ENCODE measurements at regions not wholly inside any gene's neighbourhood (a gene's known extent, or its start where the extent isn't known, plus 50 kb on each side); places are given as distances from the start of the nearest gene placed in this dataset.

DNA sequence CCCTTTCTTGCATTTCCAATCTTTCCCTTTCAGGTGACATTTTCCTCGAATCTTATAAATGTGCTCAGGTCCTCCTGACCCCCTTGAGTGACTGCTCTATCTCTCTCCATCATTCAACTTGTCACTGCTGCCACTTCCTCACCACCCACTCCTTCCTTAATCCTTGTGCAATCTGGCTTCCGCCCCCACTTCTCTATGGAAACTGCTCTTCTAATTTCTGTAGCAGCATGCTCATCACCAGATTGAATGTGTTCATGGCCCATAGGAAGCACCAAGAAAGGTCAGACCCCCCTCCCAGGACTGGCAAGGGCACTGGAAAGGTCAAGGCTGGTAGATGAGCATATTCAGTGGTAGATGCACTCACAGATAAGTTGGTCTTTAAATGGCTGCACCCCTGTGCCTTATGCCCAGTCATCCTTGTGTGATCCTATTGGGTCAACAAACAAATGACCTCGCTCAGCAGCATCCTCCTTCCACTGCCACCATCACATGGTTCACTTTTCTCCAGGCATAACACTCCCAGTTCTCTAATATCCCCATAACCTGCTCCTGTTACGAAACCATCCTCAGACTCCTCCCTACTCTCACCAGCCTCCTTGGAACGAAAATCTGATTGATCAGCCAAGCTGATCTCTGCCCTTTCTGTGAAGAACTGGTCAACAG, 288.5 kb upstream of the POU3F1 start:
- WGBS, 4 donors = 53 to 66% (median 56%) methylated on average over 5 of the region's 5 CpGs
- no peak overlapping the region for H3K4me3 ChIP-seq
- no peaks in the 10 kb centered on the region for H3K4me1 ChIP-seq (replicated peaks in 1 of 2)
- H3K27me3 ChIP-seq = no peaks in the 10 kb centered on the region
- H3K9me3 ChIP-seq (replicated peaks in 1 of 3) = no peaks in the 10 kb centered on the region
- no peak for DNase-seq
- no peak overlapping the region for H3K27ac ChIP-seq
- no peaks in the 10 kb centered on the region for H3K36me3 ChIP-seq (replicated peaks in 1 of 2)
- intact Hi-C loops (cut with DNase I) = no loop called here
- TF ChIP-seq, protein P1, sequence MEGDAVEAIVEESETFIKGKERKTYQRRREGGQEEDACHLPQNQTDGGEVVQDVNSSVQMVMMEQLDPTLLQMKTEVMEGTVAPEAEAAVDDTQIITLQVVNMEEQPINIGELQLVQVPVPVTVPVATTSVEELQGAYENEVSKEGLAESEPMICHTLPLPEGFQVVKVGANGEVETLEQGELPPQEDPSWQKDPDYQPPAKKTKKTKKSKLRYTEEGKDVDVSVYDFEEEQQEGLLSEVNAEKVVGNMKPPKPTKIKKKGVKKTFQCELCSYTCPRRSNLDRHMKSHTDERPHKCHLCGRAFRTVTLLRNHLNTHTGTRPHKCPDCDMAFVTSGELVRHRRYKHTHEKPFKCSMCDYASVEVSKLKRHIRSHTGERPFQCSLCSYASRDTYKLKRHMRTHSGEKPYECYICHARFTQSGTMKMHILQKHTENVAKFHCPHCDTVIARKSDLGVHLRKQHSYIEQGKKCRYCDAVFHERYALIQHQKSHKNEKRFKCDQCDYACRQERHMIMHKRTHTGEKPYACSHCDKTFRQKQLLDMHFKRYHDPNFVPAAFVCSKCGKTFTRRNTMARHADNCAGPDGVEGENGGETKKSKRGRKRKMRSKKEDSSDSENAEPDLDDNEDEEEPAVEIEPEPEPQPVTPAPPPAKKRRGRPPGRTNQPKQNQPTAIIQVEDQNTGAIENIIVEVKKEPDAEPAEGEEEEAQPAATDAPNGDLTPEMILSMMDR (IDR thresholded peaks at IDR 0.05) = no peak
- no peak for TF ChIP-seq POLR2A (IDR thresholded peaks at IDR 0.05)

DNA sequence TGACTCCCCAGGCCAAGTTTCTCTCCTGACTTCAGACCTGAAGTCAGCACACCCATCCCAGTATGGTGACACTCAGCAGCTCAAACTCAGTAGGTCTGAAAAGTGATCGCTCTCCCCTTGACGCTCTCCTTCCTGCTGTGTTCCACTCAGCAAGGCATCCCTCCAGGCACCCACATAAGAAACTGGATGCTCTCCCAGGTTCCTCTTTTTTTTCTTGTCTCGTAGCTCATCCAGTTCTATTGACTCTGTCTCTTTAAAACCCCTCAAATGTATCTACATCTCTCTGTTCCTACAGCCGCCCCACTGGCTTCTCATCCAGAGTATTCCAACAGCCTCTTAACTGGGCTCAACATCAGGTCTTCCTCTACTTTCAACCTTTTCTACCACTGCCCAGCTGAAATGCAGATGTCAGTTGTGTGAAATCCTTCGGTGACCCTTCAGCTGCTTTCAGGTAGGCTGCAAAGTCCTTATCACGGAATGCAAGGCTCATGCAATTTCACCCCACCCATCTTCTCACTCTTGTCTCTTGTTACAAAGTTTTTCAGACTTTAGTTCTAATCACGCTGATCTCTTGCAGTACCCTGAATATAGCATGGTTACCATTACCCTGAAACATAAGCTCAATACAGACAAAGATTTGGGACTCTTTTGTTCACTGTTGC, 286.2 kb upstream of the POU3F1 start:
- H3K9me3 ChIP-seq (replicated peaks in 1 of 3) = no peaks in the 10 kb centered on the region
- intact Hi-C loops (cut with DNase I) = no loop called here
- no peaks in the 10 kb centered on the region for H3K27me3 ChIP-seq
- TF ChIP-seq, protein P1 (IDR thresholded peaks at IDR 0.05) = no peak
- H3K4me3 ChIP-seq = no peak overlapping the region
- DNase-seq = no peak
- no peaks in the 10 kb centered on the region for H3K4me1 ChIP-seq (replicated peaks in 1 of 2)
- WGBS, 4 donors = 70 to 87% (median 77%) methylated on average over 7 of the region's 7 CpGs
- no peak overlapping the region for H3K27ac ChIP-seq
- no peaks in the 10 kb centered on the region for H3K36me3 ChIP-seq (replicated peaks in 1 of 2)

DNA sequence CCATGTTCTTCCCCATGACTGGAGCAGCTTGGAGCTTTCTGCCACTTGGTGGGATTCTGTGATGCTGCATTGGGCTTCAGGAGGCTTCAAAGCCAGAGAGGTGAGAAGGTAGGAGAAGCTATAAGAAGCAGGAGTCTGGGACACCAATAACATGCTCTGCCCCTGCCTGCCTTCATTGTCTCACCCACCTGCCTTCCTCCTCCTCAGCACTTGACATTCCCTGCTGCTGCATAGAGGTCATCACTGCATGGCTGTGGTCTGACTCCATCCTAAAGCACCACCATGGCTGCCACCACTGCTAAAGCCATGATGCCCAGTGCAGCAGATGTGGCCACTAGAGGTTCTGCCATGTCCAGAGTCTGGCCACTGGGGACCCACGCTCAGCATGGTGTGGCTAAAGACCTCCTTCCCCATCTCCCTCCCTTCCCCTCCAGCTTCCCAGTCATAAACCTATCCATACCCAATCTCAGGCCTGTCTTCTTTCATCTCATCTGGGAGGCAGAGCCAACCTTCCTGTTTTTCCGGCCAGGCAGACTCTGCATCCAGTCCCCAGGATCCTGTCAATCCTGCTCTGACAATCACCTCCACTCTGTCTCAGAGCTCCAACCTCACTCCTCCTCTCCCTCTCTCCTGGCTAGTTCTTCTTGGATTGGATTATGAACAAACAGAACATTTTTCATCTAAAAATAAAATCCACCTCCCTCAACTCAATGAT, 285.1 kb upstream of the POU3F1 start:
- WGBS, 4 donors = 54 to 88% (median 68%) methylated on average over 2 of the region's 2 CpGs
- TF ChIP-seq POLR2A (IDR thresholded peaks at IDR 0.05) = no peak
- TF ChIP-seq, protein P1 (IDR thresholded peaks at IDR 0.05) = no peak
- Histone ChIP-seq H3K4me1 (replicated peaks in 1 of 2) (no peaks in the 10 kb centered on the region), H3K36me3 (replicated peaks in 1 of 2) (no peaks in the 10 kb centered on the region), H3K4me3 (no peak overlapping the region), H3K9me3 (replicated peaks in 1 of 3) (no peaks in the 10 kb centered on the region), H3K27ac (no peak overlapping the region), H3K27me3 (no peaks in the 10 kb centered on the region)
- DNase-seq = no peak
- intact Hi-C loops (cut with DNase I) = no loop called here

DNA sequence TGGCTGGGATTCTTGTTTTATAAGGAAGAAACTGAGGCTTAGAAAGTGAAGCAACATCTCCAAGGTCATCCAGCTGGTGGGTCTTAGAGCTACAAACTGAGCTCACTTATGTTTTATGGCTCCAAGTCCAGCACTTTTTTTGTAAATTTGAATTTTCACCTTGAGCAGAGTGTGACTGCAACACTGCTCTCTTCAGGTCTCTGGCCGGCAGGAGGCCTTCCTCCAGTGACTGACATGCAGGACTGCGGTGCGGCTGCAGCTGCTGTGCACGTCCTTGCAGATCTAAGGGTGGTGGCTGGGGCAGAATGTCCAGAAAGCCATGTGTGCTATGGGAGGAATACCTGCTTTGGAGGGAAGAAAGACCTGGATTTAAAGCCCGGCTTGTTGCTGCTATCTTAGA, 284.2 kb upstream of the POU3F1 start:
- DNase-seq = no peak
- WGBS, 4 donors = 72 to 84% (median 81%) methylated on average over 5 of the region's 5 CpGs

More for the DNA sequence above, 284.2 kb upstream of the POU3F1 start:
- no peaks in the 10 kb centered on the region for H3K4me1 ChIP-seq (replicated peaks in 1 of 2)
- H3K27me3 ChIP-seq = no peaks in the 10 kb centered on the region
- H3K9me3 ChIP-seq (replicated peaks in 1 of 3) = no peaks in the 10 kb centered on the region
- TF ChIP-seq, protein P1 (IDR thresholded peaks at IDR 0.05) = no peak
- no peak for TF ChIP-seq POLR2A (IDR thresholded peaks at IDR 0.05)
- H3K36me3 ChIP-seq (replicated peaks in 1 of 2) = no peaks in the 10 kb centered on the region
- intact Hi-C loops (cut with DNase I) = no loop called here
- no peak overlapping the region for H3K4me3 ChIP-seq
- H3K27ac ChIP-seq = no peak overlapping the region

Data from adrenal gland (tissue), 9 donors.